ENCODE measurements at regions not wholly inside any gene's neighbourhood (a gene's known extent, or its start where the extent isn't known, plus 50 kb on each side); places are given as distances from the start of the nearest gene placed in this dataset.

- no peak for TF ChIP-seq POU6F1 (CRISPR knock-in tag; IDR thresholded peaks at IDR 0.05; ENCODE audit: borderline replicate concordance, low read depth)
- no peak for TF ChIP-seq TOX (CRISPR knock-in tag; IDR thresholded peaks at IDR 0.05; ENCODE audit: borderline replicate concordance)
- TF ChIP-seq ZNF8 (CRISPR knock-in tag; IDR thresholded peaks at IDR 0.05) = no peak
- TF ChIP-seq PATZ1 (CRISPR knock-in tag; IDR thresholded peaks at IDR 0.05; ENCODE audit: borderline replicate concordance) = no peak
These were observed 87.9 kb downstream of the IL12A start (continued) for GRCh38 chr3:160076519-160076918.

GRCh38 chr3:160078533-160078932 lies 89.9 kb downstream of the IL12A start:
- no peak for ATAC-seq
- TF ChIP-seq BACH2 (CRISPR knock-in tag; IDR thresholded peaks at IDR 0.05; ENCODE audit: borderline replicate concordance) (no peak), RARB (CRISPR knock-in tag; IDR thresholded peaks at IDR 0.05) (no peak), PPARA (CRISPR knock-in tag; IDR thresholded peaks at IDR 0.05; ENCODE audit: borderline replicate concordance) (no peak), ZFP3 (CRISPR knock-in tag; IDR thresholded peaks at IDR 0.05) (no peak), ARNTL (CRISPR knock-in tag; IDR thresholded peaks at IDR 0.05; ENCODE audit: borderline replicate concordance, low read depth) (no peak), CREB5 (CRISPR knock-in tag; IDR thresholded peaks at IDR 0.05; ENCODE audit: low read depth) (no peak), ZFP30 (CRISPR knock-in tag; IDR thresholded peaks at IDR 0.05) (no peak), PATZ1 (CRISPR knock-in tag; IDR thresholded peaks at IDR 0.05; ENCODE audit: borderline replicate concordance) (no peak), SNAI2 (CRISPR knock-in tag; IDR thresholded peaks at IDR 0.05) (no peak), TOX (CRISPR knock-in tag; IDR thresholded peaks at IDR 0.05; ENCODE audit: borderline replicate concordance) (no peak), OSR1 (CRISPR knock-in tag; IDR thresholded peaks at IDR 0.05) (no peak), CSDC2 (CRISPR knock-in tag; IDR thresholded peaks at IDR 0.05) (no peak), CSRNP3 (CRISPR knock-in tag; IDR thresholded peaks at IDR 0.05) (no peak), ZNF70 (CRISPR knock-in tag; IDR thresholded peaks at IDR 0.05) (no peak), ZNF8 (CRISPR knock-in tag; IDR thresholded peaks at IDR 0.05) (no peak), TSHZ2 (CRISPR knock-in tag; IDR thresholded peaks at IDR 0.05) (no peak)

GRCh38 chr3:160081958-160082533 lies 93.4 kb downstream of the IL12A start:
- no peak for ATAC-seq
- TF ChIP-seq OSR1 (CRISPR knock-in tag; IDR thresholded peaks at IDR 0.05) (no peak), POU6F1 (CRISPR knock-in tag; IDR thresholded peaks at IDR 0.05; ENCODE audit: borderline replicate concordance, low read depth) (no peak), ISL1 (CRISPR knock-in tag; IDR thresholded peaks at IDR 0.05) (no peak), ESRRG (CRISPR knock-in tag; IDR thresholded peaks at IDR 0.05) (no peak), ZNF565 (CRISPR knock-in tag; conservative IDR thresholded peaks at IDR 0.05; ENCODE audit: low read depth) (no peak), ZC3H10 (CRISPR knock-in tag; IDR thresholded peaks at IDR 0.05) (no peak), ARNTL (CRISPR knock-in tag; IDR thresholded peaks at IDR 0.05; ENCODE audit: borderline replicate concordance, low read depth) (no peak), GLIS3 (CRISPR knock-in tag; IDR thresholded peaks at IDR 0.05) (no peak), ZNF70 (CRISPR knock-in tag; IDR thresholded peaks at IDR 0.05) (no peak), TOX (CRISPR knock-in tag; IDR thresholded peaks at IDR 0.05; ENCODE audit: borderline replicate concordance) (no peak), CSDC2 (CRISPR knock-in tag; IDR thresholded peaks at IDR 0.05) (no peak), ZNF8 (CRISPR knock-in tag; IDR thresholded peaks at IDR 0.05) (no peak), ZFP3 (CRISPR knock-in tag; IDR thresholded peaks at IDR 0.05) (no peak), RARB (CRISPR knock-in tag; IDR thresholded peaks at IDR 0.05) (no peak), PATZ1 (CRISPR knock-in tag; IDR thresholded peaks at IDR 0.05; ENCODE audit: borderline replicate concordance) (no peak)

Measured in SK-N-SH treated with all-trans-retinoic acid at 6 μM for 48 hours (cell line).